Lower leg skin (tissue), 3 donors: ENCODE measurements at regions not wholly inside any gene's neighbourhood (a gene's known extent, or its start where the extent isn't known, plus 50 kb on each side); places are given as distances from the start of the nearest gene placed in this dataset.

ENCODE experiments used
- CTCF ChIP-seq, 3 donors: fragments of 450-650 bp; IDR thresholded peaks; one replicate each; pipeline ENCODE4 v1.5.1; 2016; ENCODE audit warnings: antibody characterized with exemption in 3 of 3, mild to moderate bottlenecking in 3 of 3, moderate library complexity in 2 of 3
- POLR2A ChIP-seq, 2 donors: fragments of 450-650 bp; IDR thresholded peaks; one replicate each; pipeline ENCODE4 v1.6.1; 2016 to 2017; ENCODE audit warnings: antibody characterized with exemption in 2 of 2, mild to moderate bottlenecking in 1 of 2, moderate library complexity in 1 of 2

- TF ChIP-seq POLR2A (IDR thresholded peaks at IDR 0.05) (no peak), CTCF (IDR thresholded peaks at IDR 0.05) (no peak)
Measured at GRCh38 chr21:27513016-27513415, 546.1 kb upstream of the ADAMTS5 start.
